ENCODE measurements at regions not wholly inside any gene's neighbourhood (a gene's known extent, or its start where the extent isn't known, plus 50 kb on each side); places are given as distances from the start of the nearest gene placed in this dataset.

- Histone ChIP-seq H3K9me3 (no peaks in the 10 kb centered on the region), H3K27ac (no peak overlapping the region), H3K4me1 (no peaks in the 10 kb centered on the region), H3K4me3 (replicated peaks in 1 of 3) (no peak overlapping the region), H3K36me3 (no peaks in the 10 kb centered on the region), H3K27me3 (no peaks in the 10 kb centered on the region)
- intact Hi-C loops (cut with DNase I): no loop called here
- 50 to 60% methylated on average over 2 of the region's 2 CpGs for WGBS, 2 donors
- TF ChIP-seq POLR2A (IDR thresholded peaks at IDR 0.05) (no peak), CTCF (IDR thresholded peaks at IDR 0.05) (no peak)
- DNase-seq: no peak
Measured at GRCh38 chr18:25496544-25496943, 144.6 kb upstream of the ZNF521 start.

GRCh38 chr18:25495606-25496005 is 143.6 kb upstream of the ZNF521 start:
- WGBS, 2 donors: 56 to 64% methylated on average over 1 of the region's 1 CpG
- Histone ChIP-seq H3K36me3 (no peaks in the 10 kb centered on the region), H3K27ac (no peak overlapping the region), H3K9me3 (no peaks in the 10 kb centered on the region), H3K4me1 (no peaks in the 10 kb centered on the region), H3K4me3 (replicated peaks in 1 of 3) (no peak overlapping the region), H3K27me3 (no peaks in the 10 kb centered on the region)
- no peak for DNase-seq
- intact Hi-C loops (cut with DNase I): no loop called here
- TF ChIP-seq POLR2A (IDR thresholded peaks at IDR 0.05) (no peak), CTCF (IDR thresholded peaks at IDR 0.05) (no peak)

- WGBS, 2 donors: 80 to 84% methylated on average over 1 of the region's 1 CpG
- Histone ChIP-seq H3K9me3 (no peaks in the 10 kb centered on the region), H3K4me3 (replicated peaks in 1 of 3) (no peak overlapping the region), H3K27me3 (no peaks in the 10 kb centered on the region), H3K27ac (no peak overlapping the region), H3K4me1 (no peaks in the 10 kb centered on the region), H3K36me3 (no peaks in the 10 kb centered on the region)
- no peak for TF ChIP-seq CTCF (IDR thresholded peaks at IDR 0.05)
- no peak for TF ChIP-seq POLR2A (IDR thresholded peaks at IDR 0.05)
- intact Hi-C loops (cut with DNase I): no loop called here
- no peak for DNase-seq
Measured at GRCh38 chr18:25494888-25495287, 142.9 kb upstream of the ZNF521 start.

- Histone ChIP-seq H3K4me3 (replicated peaks in 1 of 3) (no peak overlapping the region), H3K36me3 (no peaks in the 10 kb centered on the region), H3K4me1 (no peaks in the 10 kb centered on the region), H3K27me3 (no peaks in the 10 kb centered on the region), H3K9me3 (no peaks in the 10 kb centered on the region), H3K27ac (no peak overlapping the region)
- DNase-seq: no peak
- TF ChIP-seq CTCF (IDR thresholded peaks at IDR 0.05): no peak
- TF ChIP-seq POLR2A (IDR thresholded peaks at IDR 0.05): no peak
- intact Hi-C loops (cut with DNase I): no loop called here
Measured at GRCh38 chr18:25493401-25493800, 141.4 kb upstream of the ZNF521 start.

- intact Hi-C loops (cut with DNase I): no loop called here
- Histone ChIP-seq H3K4me3 (replicated peaks in 1 of 3) (no peak overlapping the region), H3K27ac (no peak overlapping the region), H3K36me3 (no peaks in the 10 kb centered on the region), H3K4me1 (no peaks in the 10 kb centered on the region), H3K27me3 (no peaks in the 10 kb centered on the region), H3K9me3 (no peaks in the 10 kb centered on the region)
- TF ChIP-seq POLR2A (IDR thresholded peaks at IDR 0.05) (no peak), CTCF (IDR thresholded peaks at IDR 0.05) (no peak)
- DNase-seq: no peak
- WGBS, 2 donors: 82 to 84% methylated on average over 4 of the region's 4 CpGs
Measured at GRCh38 chr18:25490316-25490715, 138.3 kb upstream of the ZNF521 start.

Measured in thyroid gland (tissue), 4 donors.